ENCODE measurements at regions not wholly inside any gene's neighbourhood (a gene's known extent, or its start where the extent isn't known, plus 50 kb on each side); places are given as distances from the start of the nearest gene placed in this dataset.

DNA sequence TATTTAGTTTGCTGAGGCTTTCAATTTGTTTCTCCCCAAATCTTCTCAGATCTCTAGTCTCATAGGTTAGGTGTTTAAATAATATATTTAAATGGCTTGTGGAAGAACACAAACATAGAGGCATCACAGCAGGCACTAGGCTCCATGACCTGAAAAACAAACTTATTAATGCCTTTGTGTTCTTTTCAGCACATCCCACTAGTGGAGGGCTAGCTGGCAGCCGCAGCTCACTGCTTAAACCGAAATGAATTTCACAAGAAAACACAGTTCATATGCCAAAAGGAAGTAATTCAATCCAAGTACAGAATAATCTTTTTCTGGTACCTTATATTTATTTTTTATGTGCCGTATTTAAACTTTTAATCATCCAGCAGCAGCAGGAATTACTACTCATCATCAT is 382.5 kb downstream of the PLK2 start:
- TF ChIP-seq POLR2A (IDR thresholded peaks at IDR 0.05; ENCODE audit: low read length) (no peak), GATA1 (IDR thresholded peaks at IDR 0.05; ENCODE audit: low read depth, low read length) (no peak)
